SKM-1 (cell line): ENCODE measurements at regions not wholly inside any gene's neighbourhood (a gene's known extent, or its start where the extent isn't known, plus 50 kb on each side); places are given as distances from the start of the nearest gene placed in this dataset.

Experiments used
- DNase-seq: peaks from one replicate; lab custom pipeline; 2025; ENCODE audit not compliant: unreplicated experiment; lab: John Stamatoyannopoulos, UW

GRCh38 chr2:52960881-52961280 lies 806.7 kb upstream of the CHAC2 start:
- no peak for DNase-seq

DNA sequence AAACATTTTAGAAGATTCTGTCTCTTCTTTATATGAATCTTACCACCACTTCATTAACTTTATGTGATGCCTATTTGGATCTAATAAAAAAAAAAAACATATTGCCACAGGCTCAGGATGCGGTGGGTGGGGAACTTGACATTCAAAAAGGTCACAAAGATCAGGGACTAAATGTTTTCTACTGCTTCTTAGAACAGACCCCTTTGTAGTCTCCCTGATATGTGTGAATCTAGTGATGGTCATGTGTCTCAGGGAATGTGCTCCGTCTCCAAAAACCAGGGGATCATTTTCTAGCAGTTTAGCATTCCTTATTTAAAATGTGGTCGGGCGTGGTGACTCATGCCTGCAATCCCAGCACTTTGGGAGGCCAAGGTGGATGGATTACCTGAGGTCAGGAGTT lies 807.8 kb upstream of the CHAC2 start:
- DNase-seq = no peak

DNA sequence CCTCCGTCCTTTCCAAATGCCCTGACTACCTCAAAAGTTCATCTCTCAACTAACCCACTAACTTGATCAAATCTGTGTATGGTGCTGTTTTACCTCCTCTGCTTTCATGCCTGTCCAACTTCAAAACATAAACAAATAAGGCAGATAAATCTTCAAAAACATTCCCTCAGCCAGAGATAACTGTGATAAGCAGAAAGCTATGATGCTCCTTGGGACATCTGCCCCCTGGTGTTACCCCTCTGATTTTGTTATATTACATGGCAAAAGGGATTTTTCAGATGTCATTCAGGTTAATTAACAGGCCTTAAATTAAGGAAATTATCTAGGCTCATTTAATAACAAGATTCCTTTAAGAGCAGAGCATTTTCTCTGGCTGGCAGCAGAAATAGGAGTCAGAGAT lies 810.8 kb upstream of the CHAC2 start:
- DNase-seq = no peak

- DNase-seq = no peak
Observed at GRCh38 chr2:52956118-52956517, 811.5 kb upstream of the CHAC2 start.

DNA sequence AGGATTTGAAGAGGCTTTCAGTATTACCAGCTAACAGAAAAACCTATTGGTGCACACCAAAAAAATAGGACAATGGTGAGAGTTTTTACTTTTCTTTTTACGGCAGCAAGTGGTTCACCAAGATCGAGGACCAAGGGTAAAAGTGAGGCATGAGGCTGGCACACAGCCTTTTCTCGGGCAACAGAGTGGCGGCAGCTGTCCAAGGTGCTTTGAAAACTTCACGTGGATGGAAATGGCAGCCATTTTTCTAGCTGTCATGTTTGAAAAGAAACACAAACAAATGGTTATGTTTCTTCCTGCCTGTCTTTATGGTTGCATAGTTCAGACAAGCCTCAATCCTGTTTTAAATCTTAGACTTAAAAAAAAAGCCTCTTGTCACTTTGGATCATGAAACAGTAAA lies 812.5 kb upstream of the CHAC2 start:
- DNase-seq = no peak

DNA sequence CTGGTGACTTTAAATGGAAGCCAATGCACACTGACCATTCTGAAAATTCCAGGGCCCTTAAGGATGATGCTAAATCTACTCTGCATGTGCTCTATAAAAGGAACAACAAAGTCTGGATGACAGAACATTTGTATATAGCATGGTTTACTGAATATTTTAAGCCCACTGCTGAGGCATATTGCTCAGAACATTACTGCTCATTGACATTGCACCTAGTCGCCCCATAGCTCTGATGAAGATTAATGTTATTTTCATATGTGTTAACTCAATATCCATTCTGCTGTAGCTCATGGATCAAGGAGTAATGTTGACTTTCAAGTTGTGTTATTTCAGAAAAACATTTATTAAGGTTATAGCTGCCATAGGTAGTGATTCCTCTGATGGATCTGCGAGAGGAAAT lies 827.5 kb upstream of the CHAC2 start:
- no peak for DNase-seq

DNA sequence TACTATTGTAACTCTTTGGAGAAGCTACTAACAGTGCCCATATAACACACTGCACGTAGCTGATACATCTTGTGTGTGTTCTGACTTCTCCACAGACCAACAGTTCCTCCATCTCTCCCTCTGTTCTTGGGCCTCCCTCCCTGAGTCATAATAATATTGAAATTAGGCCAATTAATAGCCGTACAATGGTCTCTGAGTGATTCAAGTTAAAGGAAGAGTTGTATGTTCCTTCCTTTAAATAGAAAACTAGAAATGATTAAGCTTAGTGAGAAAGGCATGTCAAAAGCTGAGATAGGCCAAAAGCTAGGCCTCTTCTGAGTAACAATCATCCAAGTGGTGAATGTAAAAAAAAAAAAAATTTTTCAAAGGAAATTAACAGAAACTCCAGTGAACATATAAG lies 828.4 kb upstream of the CHAC2 start:
- no peak for DNase-seq

DNA sequence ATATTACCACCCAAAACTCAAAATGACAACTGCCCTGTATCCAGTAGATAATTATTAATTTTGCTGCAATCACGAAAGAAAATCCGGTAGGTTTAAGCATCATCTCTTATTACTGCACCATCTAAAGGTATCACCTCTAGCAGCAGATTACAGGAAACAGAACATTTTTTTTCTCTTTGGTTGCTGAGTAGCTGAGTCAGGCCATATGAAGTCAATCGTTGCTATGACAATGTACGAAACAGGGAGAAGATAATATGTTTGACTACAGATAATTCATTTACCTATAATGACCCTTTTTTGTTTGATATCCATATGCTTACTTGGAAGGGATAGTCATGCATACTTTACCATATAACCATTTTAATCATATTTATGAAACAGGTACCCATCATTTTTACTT lies 831.6 kb upstream of the CHAC2 start:
- DNase-seq = no peak

GRCh38 chr2:52934920-52935640 lies 832.5 kb upstream of the CHAC2 start:
- DNase-seq = no peak

DNA sequence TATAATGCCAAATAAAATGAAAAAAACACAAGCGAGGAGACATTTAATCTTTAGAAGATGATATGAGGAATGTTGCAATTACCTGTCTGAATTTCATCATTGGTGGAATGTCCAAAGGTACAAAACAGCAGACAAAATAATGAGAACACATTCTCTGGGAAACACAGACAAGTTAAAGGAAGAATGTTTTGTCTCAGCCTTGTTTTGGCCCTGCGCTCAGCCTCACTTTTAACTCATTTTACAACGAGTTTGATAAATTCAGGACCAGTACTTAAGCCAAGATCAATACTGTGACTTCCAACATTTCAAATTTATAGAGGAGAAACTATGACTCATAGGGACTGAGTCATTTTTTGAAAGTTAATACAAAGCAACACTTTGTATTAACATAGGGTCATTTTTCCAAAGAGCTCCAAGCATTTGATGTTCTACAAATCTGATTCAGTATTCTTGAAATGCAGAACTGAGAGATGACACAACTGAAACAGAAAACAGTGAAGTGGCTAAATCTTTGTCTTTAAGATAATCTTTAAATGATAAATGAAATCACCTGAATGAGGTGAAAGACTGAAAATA lies 833.2 kb upstream of the CHAC2 start:
- no peak for DNase-seq

GRCh38 chr2:52933878-52934277 lies 833.7 kb upstream of the CHAC2 start:
- DNase-seq = no peak

DNA sequence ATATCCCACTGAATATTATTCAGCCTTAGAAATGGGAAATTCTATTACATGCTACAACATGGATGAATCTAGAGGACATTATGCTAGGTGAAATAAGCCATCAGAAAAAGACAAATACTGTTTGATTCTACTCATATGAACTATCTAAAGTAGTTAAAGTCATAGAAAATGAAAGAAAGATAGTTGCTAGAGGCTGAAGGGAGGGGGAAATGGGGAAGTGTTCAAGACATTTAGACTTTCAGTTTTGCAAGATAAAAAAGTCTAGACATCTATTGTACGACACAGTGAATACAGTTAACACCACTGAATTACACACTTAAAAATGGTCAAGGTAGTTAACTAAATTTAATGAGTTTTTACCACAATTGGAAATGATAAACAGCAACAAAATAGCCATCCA lies 835.9 kb upstream of the CHAC2 start:
- DNase-seq = no peak

DNA sequence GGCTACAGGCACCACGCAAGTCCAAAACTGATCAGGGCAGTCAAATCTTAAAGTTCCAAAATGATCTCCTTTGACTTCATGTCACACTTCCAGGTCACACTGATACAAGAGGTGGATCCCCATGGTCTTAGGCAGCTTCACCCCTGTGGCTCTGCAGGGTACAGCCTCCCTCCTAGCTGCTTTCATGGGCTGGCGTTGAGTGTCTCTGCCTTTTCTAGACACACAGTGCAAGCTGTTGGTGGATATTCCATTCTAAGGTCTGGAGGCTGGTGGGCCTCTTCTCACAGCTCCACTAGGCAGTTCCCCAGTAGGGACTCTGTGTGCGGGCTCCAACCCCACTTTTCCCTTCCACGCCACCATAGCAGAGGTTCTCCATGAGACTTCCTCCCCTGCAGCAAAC lies 838.2 kb upstream of the CHAC2 start:
- no peak for DNase-seq

DNA sequence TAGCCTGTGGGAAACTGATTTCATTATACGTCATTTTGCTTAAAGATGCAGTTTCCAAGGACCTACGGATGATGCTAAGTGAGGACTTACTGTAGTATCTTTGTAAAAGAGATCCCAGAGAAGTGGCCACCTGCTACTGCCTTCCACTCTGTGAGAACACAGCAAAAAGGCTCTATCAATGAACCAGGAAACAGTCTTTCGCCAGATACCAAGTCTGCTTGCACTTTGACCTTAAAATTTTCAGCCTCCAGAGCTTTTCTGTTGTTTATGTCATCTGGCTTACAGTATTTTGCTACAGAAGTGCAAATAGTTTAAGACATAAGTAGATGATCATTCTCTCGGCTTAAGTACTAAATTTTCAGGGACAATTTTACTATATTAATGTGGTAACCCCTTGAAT lies 847.9 kb upstream of the CHAC2 start:
- no peak for DNase-seq

GRCh38 chr2:52918551-52918950 lies 849.1 kb upstream of the CHAC2 start:
- no peak for DNase-seq

DNA sequence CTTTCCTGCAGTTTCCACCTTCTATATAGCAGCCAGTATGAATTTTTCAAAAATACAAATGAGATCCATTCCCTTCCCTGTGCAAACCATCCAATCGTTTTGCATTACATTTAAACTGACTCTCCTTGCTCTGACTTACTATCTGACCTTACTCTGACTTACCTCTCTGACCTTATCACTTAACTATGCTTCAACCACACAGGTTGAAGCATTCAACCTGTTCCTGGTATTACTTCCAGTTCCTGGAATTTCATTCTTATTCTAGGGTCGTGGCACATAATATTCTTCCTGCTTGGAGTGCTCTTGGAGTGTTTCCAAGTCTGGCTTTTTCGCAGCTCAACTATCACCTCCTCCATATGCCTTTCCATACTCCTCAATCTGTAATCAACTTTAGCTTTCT lies 850.6 kb upstream of the CHAC2 start:
- DNase-seq = no peak

- DNase-seq = no peak
Observed at GRCh38 chr2:52904355-52904891, 863.2 kb upstream of the CHAC2 start.

DNA sequence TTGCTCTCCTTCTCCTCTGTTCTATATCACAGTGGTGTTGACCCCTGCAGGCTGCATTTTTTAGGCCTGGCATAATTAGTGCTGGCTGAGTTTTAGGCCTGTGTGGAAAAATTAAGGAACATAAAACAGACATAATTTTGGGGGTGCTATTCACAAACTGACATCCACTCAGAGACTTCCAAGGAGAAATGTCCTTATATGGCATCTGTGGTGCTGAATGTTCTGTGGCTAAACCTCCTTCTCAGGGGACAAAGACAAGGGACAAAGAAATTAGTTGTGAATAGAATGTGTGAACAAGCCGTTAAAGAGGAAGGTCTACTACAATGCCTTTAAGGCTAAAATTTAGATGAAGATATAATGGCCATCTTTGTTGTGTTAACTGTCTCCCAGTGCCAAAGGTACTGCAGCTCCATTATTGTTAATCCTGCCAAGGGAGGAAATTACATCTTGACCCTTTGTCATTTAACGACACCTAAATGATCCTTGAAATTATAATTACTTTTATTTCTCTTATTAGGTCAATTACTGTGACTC lies 870.0 kb upstream of the CHAC2 start:
- no peak for DNase-seq

DNA sequence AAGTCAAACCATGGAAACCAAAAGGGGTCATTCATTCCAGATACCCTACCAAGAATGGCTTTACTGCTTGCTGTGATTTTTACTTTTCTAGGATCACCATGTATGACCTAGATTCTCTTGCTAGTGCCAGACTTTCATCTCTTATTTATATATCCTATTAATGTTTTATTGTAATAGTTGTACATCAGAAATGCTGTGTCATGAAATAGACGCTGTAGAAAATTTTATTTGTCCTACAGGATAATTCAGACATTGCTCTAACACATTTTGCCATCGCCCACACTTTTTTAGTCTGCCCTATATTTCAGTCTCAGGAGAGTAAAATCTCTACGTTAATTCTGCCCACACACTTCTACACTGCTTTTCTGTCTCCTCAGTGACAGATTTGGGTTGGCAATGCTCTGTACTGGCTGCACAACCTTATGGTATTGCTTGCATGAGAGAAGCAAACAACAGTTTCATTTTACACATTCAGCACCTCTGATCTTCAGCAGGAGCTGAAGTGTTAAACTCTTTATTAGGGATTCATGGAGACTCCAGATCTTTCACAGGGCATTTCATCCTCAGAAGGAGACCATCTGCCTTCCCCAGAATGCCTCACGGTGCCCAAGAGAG lies 871.8 kb upstream of the CHAC2 start:
- no peak for DNase-seq

- DNase-seq = no peak
Observed at GRCh38 chr2:52886556-52886955, 881.0 kb upstream of the CHAC2 start.

DNA sequence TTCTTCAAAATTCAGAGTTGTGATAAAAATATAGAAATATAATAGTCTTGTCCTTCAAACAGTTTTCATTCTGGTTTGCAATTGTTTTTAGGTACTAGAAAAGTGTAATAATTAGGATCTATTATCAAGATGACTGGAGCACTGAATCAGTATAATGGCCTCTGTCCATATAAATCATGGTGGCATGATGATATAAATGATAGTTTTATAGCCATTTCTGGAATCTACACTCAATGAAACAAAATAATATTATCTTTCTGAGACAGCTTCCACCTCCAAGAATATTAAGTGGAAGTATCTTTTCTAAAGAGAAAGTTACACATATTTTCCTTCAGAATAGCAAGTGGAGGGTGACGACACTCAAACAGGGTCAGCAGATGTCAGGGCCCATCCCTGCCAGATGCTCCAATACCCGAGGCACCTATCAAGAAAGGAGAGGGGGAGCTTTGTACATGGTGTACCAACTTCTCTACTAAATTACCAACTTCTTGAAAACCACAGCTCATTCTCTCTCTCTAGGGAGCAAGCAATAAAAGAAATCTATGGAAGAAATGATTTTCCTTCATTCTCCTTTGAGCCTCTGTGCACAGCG lies 882.7 kb upstream of the CHAC2 start:
- no peak for DNase-seq

- no peak for DNase-seq
Observed at GRCh38 chr2:52882974-52883373, 884.6 kb upstream of the CHAC2 start.
